Erythroblast (primary cell): ENCODE measurements at regions not wholly inside any gene's neighbourhood (a gene's known extent, or its start where the extent isn't known, plus 50 kb on each side); places are given as distances from the start of the nearest gene placed in this dataset.
"Not testable (repeated sequence)": the region's sequence is repeated elsewhere in the genome, so short reads cannot be mapped to it uniquely, and the experiment has no call there.

Experiments used
- GATA1 ChIP-seq: IDR thresholded peaks from 2 replicates; pipeline ENCODE4 v1.6.1; 2011; ENCODE audit warnings: low read depth, mild to moderate bottlenecking, control low read depth, low read length, moderate library complexity
- POLR2A ChIP-seq: IDR thresholded peaks from 2 replicates; pipeline ENCODE4 v1.6.1; 2011; ENCODE audit warnings: mild to moderate bottlenecking, low read length

GRCh38 chr5:82437565-82437964 is 159.4 kb upstream of the RPS23 start:
- TF ChIP-seq POLR2A, GATA1: not testable (repeated sequence)
